Kasumi-1 (cell line): ENCODE measurements at regions not wholly inside any gene's neighbourhood (a gene's known extent, or its start where the extent isn't known, plus 50 kb on each side); places are given as distances from the start of the nearest gene placed in this dataset.

Experiments
- DNase-seq, 2 experiments: peaks; one replicate each; lab custom pipeline; 2025; lab: John Stamatoyannopoulos, UW

DNA sequence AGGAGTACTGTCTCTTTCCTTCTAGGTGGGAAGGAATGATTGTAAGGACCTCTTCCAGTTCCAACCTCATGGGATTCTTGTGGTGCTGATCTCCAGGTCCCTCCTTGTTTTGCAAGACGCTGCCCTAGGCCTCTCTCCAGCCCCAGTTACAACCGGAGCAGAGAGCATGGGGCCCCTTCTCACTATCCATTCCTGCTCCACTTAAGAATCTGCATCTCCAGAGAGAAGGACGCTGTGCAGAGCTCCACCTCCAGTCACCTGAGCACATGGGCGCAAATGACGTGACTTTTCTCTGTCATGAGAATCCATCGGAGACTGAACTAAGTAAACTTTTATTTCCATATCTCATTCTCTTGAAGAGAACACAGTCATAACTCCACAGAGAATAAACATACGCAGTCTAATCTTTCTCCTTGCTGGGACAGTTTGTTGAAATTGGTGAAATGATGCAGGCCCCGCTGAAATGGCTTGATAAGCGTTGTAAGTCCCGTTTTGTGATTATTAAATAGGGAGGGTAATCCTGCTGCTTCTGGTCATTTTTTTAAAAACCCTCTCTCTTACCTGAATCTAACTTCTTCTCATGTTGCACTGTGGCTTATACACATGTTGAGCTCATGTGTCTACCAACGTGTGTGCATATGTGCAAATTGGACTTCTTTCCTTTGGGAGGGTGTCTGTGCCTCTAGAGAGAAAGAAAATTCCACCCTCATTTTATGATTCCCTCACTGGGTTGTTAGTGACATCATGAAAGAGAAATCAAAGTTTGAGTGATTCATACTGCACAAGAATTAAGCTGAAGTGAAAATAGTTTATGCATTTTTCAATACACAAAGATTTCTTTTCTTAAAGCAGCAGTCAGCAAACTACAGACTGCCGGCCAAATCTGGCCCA, 133.2 kb upstream of the TBX20 start:
- DNase-seq = no peak

DNA sequence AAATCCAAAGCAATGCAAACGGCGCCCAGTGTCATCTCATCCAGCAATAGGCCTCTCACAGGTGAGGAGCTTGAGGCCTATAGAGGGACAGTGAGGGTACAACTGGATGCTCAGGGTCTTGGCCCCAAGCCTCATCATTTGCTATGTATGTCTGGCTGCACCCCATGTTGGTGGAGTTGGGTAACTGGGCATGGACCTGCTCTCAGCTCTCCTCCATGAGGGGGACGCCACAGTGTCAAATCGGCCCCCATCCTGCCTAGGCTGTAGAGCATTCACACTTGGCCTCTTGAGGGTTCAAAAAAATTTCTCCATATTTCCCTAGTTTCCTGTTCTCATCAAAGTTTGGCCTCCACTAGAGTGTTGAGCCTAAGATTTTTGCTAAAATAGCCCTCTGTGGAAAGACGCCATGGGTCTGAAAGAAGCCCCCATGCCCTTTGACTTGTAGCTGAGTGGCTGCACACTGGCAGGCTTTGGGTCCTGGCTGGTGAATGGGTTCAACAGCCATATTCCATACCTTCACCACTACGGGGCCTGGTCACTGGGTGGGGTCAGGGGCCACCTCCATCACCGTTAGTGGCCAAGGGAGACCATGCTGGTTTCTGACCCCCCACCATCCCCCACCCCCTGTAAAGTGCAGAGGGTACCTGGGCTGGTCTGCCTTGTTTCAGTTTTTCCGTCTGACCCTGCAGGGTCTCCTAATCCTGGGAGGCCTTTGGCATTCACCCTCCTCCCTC, 132.3 kb upstream of the TBX20 start:
- no peak for DNase-seq

DNA sequence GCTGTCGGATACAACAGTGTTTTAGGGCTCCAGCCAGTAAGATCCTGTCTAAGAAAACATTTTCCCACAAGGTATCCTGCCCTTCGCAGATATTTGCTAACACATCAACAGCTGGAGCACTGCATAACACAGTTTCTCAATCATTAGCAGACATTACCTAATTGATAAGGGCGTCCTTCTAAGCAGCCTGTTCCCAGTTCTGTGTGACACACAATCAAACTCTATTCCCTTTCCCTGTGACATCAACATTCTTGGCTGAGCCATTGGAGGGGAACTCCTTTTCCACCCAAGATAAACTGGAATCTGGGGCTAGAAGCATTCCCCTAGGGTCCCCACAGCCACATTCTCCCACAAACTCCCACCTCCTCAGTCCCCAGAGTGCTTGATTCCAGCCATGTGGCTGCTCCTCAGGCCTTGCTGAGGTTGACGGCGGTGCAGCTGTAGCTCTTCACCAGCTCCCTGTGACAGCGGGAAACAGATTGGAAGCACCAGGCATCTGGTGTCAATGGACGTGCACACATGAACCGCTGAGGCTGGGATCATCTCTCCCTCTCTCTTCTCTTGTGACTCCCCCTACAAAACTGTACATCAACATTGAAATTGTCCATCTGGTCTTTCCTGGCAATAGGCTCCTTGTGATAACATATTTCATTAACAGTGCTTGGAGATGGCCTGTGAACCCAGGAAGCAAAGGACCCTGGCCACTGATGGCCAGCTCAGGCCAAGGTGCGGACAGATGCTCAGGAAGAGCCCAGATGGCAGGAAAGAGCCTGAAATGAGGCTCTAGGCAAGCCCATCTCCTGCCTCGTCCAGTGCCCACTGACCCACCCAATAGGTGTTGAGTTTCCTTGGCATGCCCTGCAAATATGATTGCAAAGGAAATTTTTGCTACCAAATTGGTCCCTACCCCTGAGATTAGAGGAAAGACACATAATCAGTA, 131.1 kb upstream of the TBX20 start:
- DNase-seq = no peak

DNA sequence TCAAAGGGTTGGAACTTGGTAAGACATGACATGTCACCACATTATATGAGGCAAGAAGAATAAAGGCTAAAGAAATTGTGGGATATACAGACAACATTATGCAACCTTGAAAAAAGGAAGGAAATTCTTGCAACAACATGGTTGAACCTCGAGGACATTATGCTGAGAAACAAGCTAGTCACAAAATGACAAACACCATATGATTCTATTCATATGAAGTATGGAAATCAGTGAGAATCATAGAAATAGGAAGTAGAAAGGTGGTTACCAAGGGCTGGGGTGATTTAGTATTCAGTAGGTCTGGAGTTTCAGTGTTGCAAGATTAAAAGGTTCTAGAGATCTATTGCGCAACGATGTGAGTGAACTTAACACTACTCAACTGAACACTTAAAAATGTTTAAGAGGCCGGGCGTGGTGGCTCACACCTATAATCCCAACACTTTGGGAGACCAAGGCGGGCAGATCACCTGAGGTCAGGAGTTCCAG, 126.9 kb upstream of the TBX20 start:
- DNase-seq = peak; percentile 64 to 66

DNA sequence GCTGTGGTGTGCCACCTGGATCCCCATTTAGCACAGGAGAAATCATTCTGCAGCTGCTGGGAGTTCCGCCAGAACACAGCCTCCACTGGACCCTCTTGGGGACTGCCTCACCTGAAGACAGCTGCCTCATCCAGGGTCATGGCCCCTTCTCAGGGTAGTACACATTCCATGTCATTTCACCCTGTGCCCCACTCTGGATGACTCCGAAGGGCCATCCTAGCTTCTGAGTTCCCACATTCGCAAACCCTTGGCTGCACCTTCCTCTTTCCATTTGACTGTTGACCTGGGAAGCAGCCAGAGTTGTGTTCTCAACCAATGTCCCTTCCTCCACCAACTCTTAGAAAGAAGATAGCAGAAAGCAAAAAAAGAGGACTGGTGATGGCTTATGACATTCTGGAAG, 125.6 kb upstream of the TBX20 start:
- DNase-seq = no peak

DNA sequence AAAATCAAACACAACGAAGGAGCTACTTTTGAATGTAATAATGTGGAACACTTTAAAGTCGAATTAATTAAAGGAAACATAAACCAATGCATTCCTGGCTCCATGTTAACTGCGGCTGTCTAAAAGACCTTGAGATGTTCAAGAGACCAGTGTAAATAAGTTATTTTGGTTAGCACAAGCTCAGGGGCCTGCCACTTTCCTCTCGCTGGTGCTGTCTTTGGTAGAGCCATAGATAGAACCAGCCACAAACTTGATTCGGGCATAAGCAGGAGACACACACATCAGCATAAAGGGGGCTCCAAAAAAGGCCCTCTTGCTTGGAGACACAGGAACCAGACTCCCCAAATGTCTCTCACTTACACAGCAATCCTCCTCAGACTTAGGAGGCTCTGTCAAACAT, 121.6 kb upstream of the TBX20 start:
- no peak for DNase-seq

DNA sequence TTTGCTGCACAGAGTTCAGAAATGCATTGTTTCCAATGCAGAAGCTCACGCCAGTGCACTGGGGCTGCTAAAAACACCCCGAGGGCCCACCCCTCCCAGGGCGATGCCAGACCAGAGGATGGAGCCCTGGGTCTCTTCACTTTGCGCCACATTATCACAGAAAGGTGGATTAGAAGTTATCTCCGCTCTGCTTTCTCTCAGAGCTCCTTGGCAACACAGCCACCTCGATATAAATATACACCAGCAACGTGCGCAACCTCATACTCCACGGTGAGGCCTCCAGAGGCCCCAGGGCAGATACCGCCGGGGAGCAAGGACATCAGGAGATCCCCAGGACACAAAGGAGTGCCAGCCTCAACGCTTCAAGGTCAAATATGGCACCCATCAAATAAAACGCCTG, 121.0 kb upstream of the TBX20 start:
- DNase-seq = no peak

DNA sequence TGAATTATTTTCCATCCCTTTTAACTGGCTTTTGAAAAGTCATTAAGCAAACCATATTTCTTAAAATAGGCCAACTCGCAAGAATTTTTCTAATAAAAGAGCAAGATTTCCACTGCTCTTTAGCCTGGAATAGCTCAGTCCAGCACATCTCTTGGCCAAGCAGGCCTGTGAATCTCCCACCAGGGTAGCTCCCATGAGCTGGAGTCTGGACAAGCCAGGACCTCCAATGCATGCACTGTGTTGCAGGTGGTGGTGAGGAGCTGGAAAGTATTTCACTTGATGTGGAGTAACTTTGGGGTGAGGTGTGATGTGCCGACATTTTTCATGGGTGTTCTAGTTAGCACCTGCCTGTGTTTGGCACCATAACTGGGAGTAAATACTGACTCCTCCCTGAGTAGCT, 117.3 kb upstream of the TBX20 start:
- DNase-seq = no peak

DNA sequence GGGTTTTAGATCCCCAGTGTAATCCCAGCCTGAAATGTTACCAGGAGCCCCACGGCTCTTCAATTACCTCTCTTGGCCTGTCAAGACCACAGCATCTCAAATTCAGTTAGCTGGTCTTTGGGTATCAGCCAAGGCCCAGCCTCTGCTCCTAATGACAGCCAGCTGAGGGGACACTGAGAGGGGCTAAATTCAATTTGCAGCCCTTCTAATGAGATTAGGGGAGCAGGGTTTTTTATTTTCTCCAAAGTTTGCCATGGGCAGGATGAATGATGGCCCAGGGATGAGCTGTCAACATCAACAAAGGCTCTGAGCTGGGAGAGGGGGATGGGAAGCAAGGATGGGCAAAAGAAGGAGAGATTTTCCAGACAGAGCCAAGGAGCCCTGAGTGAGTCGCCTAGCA, 116.8 kb upstream of the TBX20 start:
- DNase-seq = no peak

DNA sequence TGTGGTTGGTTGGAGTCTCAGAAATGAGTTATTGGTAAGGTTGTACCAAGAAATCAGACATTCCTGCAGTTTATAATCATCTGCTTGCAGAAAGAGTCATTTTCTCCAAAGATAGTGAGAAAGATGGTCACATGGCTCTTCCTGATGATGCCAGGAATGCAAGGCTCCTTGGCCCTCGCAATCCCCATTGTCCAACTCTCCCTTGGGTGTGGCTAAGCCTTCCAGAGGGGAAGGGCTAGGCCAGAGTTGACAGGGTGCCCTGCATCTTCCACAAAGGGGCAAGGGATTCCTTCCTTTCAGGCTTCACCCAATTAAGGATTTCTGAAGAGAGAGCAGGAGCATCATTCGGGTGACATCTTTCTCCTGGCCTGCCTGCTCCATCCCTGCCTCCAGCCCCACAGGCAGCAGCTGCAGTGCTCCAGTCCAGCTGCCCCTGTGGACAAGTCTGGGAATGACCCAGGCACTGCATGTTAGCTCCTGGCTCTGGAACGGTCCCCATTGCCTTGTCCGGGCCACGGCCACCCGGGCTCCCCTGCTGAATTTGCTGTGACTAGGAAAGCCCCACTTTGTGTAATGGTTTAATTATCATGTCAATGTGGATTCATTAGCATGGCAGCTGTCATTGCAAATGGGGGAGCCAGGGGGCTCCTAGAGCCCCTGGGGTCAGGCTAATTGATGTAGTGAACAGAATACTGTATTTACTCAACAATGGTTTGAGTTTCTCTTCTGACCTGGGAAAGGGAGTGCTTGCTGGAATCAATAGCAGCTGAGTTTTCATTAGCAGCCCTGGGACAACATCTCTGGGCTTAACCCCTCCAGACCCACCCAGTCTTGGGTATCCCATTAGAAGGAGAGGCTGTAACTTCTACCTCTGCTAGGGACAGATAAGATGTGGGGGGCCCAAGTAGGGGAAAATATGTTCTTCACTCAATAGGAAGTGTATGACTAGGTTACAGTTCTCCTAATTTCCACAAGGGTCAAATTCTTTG, 112.6 kb upstream of the TBX20 start:
- no peak for DNase-seq

DNA sequence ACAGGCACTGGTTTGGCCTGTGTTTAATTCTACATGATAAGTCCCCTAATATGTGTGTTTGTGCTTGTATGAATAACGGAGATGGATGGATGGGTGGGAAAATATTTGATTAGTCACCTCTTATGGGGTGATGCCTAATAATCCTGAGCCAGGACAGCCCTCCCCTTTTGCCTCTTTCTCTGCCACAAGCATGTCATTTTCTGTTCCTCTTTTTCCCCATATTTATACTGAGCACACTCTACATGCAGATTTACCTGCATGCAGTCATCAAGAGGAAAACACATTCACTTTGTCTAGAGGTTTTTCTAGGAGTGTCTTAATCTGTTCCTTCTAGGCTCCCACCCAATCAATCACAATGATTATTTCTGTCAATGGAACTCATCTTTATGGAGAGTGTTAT, 111.6 kb upstream of the TBX20 start:
- DNase-seq = no peak

DNA sequence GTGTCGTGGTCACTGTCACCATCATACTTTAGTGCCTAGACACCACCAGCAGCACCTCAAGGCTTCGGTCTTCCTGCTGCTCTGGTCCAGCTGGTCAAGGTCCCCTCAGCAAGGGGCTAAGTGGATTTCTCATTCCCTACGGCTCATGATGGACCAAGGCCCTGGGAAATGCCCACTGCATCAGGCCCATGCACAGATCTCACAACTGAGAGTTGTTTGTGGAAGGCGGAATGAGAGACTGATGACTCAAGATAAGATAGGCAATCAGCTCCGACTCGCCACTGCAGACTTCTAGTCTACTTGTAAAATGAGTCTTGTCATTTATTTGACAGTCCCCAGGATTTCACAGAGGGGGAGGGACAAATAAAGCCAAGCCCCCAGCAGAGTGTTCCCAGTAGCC, 108.4 kb upstream of the TBX20 start:
- DNase-seq = no peak

DNA sequence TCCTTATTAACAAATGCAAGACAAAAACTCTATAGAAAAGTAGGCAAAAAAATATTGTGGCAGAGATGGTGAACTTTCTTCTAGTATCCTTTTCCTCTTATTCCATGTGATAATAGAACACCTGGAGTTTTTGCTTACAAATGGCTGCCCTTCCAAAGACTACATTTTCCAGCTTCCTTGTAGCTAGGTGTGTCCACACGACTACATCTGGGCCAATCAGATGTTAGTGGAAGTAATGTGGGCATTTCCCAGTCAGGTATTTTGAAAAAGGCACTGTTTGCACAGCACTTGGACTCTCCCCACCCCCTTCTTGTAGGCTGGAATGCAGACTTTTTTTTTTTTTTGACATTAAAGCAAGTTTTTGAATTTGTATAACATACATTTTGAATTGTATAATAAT, 105.5 kb upstream of the TBX20 start:
- DNase-seq = no peak

DNA sequence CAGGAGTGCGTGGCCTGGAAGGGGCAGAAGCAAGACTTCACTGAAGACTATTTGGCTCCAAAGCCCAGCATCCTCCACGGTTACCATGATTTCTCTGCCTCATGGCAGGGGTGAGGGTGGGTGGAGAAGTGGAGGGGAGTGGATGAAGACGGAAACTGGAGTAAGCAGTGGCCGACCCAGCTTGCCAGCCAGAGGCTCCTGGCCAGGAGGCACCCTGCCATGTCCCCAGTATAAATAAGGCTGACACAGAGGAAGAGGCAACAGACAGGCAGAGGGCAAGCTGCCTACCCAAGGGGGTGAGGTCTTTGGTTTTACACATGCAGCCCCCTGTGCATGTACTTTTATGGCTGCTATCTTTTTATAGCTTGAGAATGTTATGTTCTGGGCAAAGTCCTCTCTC, 102.6 kb upstream of the TBX20 start:
- DNase-seq = no peak

DNA sequence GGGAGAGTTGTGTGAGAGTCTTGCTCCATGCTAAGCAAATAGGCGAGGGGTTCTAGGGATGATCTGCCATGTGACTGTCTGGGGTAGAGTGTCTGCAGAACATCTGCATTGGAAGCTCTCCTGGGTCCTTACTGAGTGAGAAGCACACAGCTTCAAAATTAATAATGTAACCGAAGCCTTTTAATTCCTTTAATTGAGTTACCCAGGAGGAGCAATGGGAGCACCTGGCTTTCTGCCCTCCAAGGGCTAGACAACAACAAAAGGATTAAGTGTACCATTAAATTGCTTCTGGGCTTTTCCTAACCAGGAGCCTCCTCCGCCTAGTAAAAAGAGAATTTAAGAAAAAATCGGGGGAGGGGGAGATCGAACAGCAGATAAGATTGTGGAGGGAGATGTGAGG, 102.0 kb upstream of the TBX20 start:
- no peak for DNase-seq

DNA sequence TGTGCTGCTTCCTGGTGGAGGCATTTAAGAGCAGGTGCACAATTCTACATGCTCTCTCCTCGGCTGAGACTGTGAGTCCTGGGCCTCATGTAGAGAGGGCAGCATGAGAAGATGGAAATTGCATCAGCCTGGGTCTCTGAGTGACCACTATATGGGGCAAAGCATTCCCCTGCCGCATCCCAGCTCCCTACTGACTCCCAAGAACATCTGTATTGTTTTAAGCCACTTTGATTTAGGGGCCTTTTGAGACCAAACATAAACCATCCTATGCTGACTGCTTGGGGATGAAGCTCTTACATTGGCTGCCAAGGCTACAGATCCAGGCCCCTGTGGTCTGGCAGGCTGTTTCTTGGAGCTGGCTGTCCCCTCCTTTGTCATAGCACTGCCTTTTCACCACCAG, 101.3 kb upstream of the TBX20 start:
- no peak for DNase-seq

DNA sequence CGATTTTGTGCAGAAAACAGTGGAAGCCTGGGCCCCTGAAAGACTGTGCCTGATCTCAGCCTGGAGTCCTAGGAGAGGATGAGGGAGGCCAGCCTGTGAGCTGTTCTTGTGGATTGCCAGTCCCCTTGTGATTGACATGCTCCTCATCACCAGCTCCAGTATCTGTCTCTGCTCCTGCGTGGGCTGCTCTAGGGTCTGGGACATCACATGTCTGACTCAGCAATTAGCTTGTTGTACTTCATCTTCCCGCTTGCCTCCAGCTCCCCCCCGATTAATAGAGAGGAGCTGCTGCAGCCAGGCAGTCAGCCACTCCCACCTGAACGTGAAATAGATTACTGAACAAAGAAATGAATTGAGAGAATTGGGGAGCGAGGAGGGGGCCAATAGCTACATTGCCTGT, 99.6 kb upstream of the TBX20 start:
- no peak for DNase-seq

DNA sequence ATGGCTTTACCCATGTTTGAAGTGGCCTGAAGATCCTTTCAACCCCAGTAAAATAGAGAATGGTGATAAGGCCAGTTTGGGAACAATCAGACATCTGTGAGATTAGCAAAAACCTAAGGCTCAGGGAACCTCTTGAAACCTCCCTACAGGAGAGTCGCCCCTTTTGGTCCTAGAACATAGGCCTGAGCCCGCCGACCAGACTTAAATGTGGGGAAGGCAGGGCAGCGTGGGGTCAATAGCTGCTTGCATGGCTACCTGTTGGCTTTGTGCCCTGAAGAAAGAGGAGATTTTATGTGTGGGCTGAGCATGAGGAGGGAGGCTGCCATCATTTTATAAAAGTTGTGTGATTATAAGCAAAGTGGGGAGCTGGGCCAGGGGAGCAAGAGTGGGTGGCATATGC, 97.6 kb upstream of the TBX20 start:
- DNase-seq = no peak

DNA sequence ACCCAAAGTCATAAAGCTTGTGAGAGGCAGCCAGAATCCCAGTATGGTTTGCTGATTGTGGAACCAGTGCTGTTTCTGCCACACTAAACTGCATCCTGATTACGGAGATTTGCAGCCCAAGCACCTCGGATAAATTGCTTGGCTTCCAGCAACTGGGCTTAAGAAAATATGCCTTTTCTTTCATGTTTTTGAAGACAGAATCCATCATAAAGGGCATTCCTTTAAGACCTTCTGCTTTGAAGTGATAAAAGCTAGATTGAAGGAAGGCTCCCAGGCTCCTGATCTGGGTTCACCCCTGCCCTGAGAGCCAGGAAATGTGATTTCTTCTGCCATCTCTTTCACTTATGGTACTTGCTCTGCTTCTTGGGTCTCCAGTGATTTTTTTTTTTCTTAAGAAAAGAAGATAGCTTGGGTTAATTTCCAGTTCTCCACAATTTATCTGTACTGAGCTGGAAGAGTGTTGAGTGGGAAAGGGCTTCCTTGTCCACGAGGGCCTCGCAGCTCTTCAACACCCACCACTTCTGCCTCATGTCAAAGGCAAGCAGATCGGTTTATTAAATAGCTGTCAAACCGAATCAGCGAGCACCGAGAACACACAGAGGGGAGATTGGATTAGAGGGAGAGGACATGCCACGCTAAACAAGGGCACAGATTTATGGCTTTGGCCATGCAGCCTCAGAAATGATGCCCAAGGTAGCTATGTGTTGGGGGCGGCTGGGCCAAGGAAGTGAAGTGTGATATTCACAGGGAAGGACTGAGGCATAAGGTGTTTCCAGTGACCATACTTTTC, 94.9 kb upstream of the TBX20 start:
- DNase-seq = no peak

DNA sequence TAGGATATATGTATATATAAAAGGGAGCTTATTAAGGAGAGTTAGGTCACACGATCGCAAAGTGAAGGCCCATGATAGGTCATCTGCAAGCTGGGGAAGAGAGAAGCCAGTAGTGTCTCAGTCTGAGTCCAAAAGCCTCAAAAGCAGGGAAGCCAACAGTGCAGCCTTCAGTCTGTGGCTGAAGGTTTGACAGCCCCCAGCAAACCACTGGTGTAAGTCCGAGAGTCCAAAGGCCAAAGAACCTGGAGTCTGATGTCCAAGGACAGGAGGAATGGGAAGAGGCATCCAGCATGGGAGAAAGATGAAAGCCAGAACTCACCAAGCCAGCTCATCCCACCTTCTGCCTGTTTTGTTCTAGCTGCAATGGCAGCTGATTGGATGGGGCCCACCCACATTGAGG, 88.9 kb upstream of the TBX20 start:
- DNase-seq = no peak
